NB4 (cell line): ENCODE measurements at regions not wholly inside any gene's neighbourhood (a gene's known extent, or its start where the extent isn't known, plus 50 kb on each side); places are given as distances from the start of the nearest gene placed in this dataset.

ENCODE experiments used
- CTCF ChIP-seq: IDR thresholded peaks from one replicate; pipeline ENCODE4 v1.5.1; 2012; ENCODE audit warnings: low read depth, low read length
- MAX ChIP-seq: IDR thresholded peaks from 2 replicates; pipeline ENCODE4 v1.6.1; 2011; ENCODE audit warnings: low read depth, low read length
- MYC ChIP-seq: IDR thresholded peaks from 2 replicates; pipeline ENCODE4 v1.6.1; 2011; ENCODE audit warnings: low read depth, low read length
- POLR2A ChIP-seq: IDR thresholded peaks from 2 replicates; pipeline ENCODE4 v1.6.1; 2011; ENCODE audit warnings: mild to moderate bottlenecking; ENCODE audit not compliant: insufficient read length; ENCODE audit errors: extremely low read depth

- TF ChIP-seq CTCF = no peak
- TF ChIP-seq POLR2A = no peak
- TF ChIP-seq MAX = no peak
- no peak for TF ChIP-seq MYC
Observed at GRCh38 chr1:207965392-207966387, 54.8 kb upstream of the CD34 start.
